Stimulated activated CD8-positive, alpha-beta memory T cell treated with anti-CD3 and anti-CD28 coated beads, Interleukin-4, amount 100 ng/mL, for 48 hours (primary cell): ENCODE measurements at regions not wholly inside any gene's neighbourhood (a gene's known extent, or its start where the extent isn't known, plus 50 kb on each side); places are given as distances from the start of the nearest gene placed in this dataset.
"Not testable (repeated sequence)": the region's sequence is repeated elsewhere in the genome, so short reads cannot be mapped to it uniquely, and the experiment has no call there.

Experiments used
- DNase-seq: peaks from one replicate; pipeline ENCODE4 v3.0.0-alpha.2; 2020

DNA sequence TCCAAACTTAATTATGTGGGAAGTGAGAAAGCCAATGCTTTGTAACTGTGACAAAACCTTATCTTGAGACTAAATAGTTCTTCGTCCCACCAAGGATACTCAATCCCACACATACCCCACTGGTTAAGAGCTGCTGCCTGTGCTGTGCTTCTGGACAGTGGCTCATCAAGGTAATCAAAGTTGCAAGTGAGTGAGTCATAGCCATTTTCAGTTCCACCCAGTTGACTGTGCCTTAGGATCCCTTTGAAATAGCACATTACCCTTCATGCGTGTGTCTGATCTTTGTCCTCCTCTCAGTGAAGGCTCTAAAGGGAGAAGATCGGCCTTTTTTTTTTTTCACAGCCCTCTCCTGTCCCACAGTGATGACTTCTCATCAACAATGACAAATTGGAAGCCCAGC lies 706.0 kb upstream of the AUTS2 start:
- no peak for DNase-seq

DNA sequence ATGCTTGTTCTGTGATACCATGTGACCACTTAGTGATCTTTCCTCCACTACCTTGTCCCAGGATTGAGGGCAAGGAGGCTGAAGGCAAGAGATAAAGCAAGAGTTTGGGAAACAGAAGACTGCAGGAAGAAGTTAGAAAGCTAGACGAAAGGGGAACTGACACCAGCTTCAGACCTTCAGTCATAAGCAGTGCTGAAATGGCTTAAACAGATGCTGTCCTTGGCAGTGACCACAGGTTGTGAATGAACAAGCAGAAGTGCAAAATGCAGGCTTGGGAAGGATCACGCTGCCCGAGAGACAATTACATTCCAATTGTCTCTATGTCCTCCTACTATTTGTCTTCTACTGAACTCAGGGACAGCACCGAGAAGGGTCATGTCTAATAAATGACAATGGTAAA lies 704.9 kb upstream of the AUTS2 start:
- no peak for DNase-seq

GRCh38 chr7:68899156-68899555 lies 699.1 kb upstream of the AUTS2 start:
- DNase-seq, result not testable (repeated sequence)

DNA sequence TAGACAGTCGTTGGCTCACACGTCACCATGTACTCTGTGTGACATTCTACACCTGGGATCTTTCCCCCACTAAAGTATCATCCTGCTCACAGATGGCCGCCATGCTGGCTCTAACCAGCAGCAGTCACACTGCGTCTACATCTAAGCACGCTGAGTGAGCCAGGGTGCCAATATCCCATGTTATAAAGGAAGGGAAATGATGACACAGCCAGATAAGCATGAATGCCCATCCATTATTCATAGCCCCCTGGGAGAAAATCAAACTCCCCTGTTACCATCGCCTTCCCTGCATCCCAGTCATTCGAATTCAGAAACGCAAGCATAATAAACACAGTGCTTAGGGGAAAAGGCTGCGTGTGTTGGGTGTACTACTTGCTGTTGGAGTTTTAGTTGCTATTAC lies 698.2 kb upstream of the AUTS2 start:
- no peak for DNase-seq

DNA sequence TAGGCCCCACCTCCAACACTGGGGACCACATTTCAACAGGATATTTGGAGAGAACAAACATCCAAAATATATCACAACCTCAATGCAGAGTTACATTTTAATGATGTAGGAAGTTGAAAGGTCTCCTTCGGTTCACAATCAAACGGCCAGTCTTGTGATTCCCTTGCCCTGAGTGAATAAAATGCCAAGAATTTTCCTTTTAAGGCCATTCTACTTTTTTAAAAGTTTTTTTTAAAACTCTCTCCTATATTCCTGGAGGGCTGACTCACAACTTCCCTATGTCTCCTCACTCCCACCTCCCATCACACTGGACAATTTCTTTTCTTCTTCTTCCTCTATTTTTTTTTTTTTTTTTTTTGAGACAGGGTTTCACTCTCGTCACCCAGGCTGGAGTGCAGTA lies 693.6 kb upstream of the AUTS2 start:
- no peak for DNase-seq

DNA sequence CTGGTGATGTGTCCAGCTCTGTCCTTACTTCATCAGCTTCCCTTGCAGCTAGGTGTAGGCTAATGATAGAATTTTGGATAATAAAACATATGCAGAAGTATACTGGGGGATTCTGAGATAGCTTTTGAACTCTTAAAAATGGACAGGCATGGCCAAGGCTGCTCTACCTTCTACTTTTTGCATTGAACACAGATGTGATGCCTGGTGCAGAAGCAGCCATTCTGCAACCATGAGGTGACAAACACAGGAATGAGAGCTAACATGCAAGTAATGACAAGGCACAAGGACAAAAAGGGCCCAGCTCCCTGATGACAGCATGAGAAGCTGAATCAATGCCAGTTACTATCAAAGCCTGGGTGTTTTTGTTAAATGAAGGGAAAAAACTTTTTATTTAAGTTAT lies 686.5 kb upstream of the AUTS2 start:
- no peak for DNase-seq

GRCh38 chr7:68914006-68914405 lies 684.3 kb upstream of the AUTS2 start:
- DNase-seq, result no peak

- no peak for DNase-seq
Measured at GRCh38 chr7:68917041-68917651, 681.1 kb upstream of the AUTS2 start.

- DNase-seq, result no peak
Measured at GRCh38 chr7:68918621-68919020, 679.7 kb upstream of the AUTS2 start.

- DNase-seq, result no peak
Measured at GRCh38 chr7:68922850-68923249, 675.4 kb upstream of the AUTS2 start.

- DNase-seq, result no peak
Measured at GRCh38 chr7:68925241-68925640, 673.0 kb upstream of the AUTS2 start.

- DNase-seq, result no peak
Measured at GRCh38 chr7:68929781-68930261, 668.5 kb upstream of the AUTS2 start.

DNA sequence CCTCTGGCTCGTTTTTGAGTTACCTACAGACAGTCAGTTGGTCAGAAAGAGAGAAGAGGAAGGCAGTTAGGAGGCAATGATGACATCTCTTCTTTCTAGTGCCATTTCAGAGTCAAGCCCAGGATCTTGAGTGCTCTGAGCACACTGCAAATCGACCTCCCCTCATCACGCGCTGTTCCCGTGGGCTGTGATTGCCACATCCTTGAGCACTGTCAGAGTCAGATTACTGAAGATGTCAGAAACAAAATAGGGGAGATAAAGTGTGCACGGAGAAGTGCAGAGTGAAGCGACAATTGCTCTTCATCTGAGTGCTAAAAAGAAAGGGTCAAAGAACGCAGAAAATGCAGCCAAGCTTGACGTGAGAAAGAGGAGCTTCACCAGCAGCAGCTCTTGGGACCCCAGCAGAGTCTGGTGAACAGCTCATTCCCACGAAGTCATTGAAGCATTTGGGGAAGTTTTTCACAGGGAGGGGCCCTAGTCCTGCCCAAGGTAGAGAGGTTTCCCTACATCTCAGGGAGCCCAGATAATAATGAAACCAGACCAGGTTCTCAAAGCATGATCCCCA lies 661.7 kb upstream of the AUTS2 start:
- no peak for DNase-seq

- no peak for DNase-seq
Measured at GRCh38 chr7:68938151-68938550, 660.1 kb upstream of the AUTS2 start.

GRCh38 chr7:68943786-68944185 lies 654.5 kb upstream of the AUTS2 start:
- DNase-seq, result no peak

- DNase-seq, result no peak
Measured at GRCh38 chr7:68955656-68956055, 642.6 kb upstream of the AUTS2 start.

GRCh38 chr7:68958571-68958970 lies 639.7 kb upstream of the AUTS2 start:
- no peak for DNase-seq

- DNase-seq, result no peak
Measured at GRCh38 chr7:68963552-68963951, 634.7 kb upstream of the AUTS2 start.

DNA sequence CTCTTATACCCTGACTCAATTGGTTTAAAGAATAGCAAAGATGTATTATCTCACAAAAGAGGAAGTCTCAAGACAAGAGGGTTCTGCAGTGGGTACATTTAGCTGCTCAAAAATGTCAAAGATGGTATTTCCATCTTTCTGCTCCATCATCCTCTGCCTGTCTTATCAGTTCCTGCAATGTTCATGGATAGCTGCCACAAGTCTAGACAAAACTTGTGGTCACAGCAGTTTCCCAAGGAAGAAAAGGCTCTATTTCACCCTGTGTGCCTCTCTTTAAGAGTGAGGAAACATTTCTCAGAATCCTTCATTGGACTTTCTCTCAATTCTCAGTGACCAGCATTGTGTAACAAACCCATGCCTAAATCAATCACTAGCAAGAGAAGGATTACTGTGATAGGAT lies 634.2 kb upstream of the AUTS2 start:
- no peak for DNase-seq

DNA sequence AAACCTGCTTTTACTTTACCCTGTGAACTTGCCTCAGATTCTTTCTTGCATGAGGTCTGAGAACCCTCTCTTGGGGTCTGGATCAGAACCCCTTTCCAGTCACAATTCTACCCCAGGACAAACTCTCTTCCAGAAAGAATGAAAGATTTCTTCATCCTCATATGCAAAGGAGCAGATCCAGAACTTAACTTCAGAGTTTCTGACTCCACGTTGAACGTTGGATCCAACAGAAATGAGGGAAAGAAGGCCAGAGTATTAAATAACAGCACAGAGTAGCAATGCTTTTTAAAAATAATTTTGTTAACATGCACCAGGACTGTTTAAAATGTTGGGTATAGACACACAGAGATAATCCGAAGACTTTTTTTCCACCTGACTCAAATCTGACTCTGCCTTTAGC lies 632.9 kb upstream of the AUTS2 start:
- no peak for DNase-seq

- DNase-seq, result no peak
Measured at GRCh38 chr7:68967598-68967997, 630.7 kb upstream of the AUTS2 start.

- no peak for DNase-seq
Measured at GRCh38 chr7:68969571-68969970, 628.7 kb upstream of the AUTS2 start.

GRCh38 chr7:68971634-68972340 lies 626.5 kb upstream of the AUTS2 start:
- no peak for DNase-seq

DNA sequence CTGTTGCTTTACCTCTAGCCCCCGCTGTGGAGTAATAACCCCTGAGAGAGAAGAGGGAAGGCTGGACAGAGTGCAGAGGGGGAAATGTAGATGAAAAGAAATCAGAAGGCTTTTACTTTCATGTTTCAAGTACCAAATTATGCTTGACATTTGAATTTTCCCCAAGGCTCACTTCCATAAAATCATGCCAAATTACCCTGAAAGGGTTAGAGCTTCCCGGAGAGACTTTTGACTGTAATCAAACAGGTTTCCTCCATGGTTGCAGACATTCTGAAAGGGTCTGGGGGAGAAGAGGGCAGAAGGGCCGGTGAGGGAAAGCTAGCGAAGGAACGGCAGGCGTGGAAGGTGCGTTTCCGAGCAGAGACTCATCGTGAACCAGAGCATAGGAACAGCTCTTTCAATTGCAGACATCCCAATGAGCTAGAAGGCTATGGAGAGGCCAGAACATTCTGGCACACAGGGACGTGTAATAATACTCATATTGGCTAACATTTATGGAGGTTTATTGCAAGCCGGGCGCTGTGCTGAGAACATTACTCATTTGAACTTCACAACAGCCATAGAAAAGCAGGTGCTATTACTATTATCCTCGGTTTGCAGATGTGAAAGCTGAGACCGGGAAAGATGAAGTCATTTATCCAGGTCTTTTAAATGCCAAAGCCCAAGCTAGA lies 620.8 kb upstream of the AUTS2 start:
- DNase-seq, result no peak
